Naive thymus-derived CD8-positive, alpha-beta T cell (primary cell): ENCODE measurements at regions not wholly inside any gene's neighbourhood (a gene's known extent, or its start where the extent isn't known, plus 50 kb on each side); places are given as distances from the start of the nearest gene placed in this dataset.

Experiments used
- ATAC-seq, 2 donors: fragments of 150-1000 bp; cut with Tn5 transposase in 1 of 2; sonication (Bioruptor Pico), chemical (Tn5 transposase) in 1 of 2; 1 replicate in 1 of 2; 2 replicates in 1 of 2; pipeline ENCODE4 v1.10.0; 2021; ENCODE audit warnings: mild to moderate bottlenecking in 2 of 2, moderate library complexity in 2 of 2
- POLR2A ChIA-PET: fragments of 350-600 bp; sonication (Branson Sonifier 250); formaldehyde crosslinking; loops from one replicate; lab custom pipeline; 2021; ENCODE audit warnings: antibody characterized with exemption; lab: Charles Lee
- DNase-seq, 10 donors: peaks; one replicate each; pipeline versions ENCODE4 v3.0.0 to v3.0.0-alpha.2; 2020 to 2022
- H3K27ac Mint-ChIP-seq, 10 donors: one replicate each; pipeline ENCODE4 v1.8.0; 2020 to 2022; ENCODE audit warnings: mild to moderate bottlenecking in 10 of 10, mixed read lengths in 10 of 10, moderate library complexity in 4 of 10, inconsistent platforms in 1 of 10
- H3K27me3 Mint-ChIP-seq, 5 donors: one replicate each; pipeline ENCODE4 v1.8.0; 2021 to 2022; ENCODE audit warnings: mixed read lengths in 5 of 5
- H3K36me3 Mint-ChIP-seq, 3 donors: one replicate each; pipeline ENCODE4 v1.8.0; 2020 to 2022; ENCODE audit warnings: mixed read lengths in 3 of 3, mild to moderate bottlenecking in 2 of 3, inconsistent platforms in 1 of 3
- H3K4me1 Mint-ChIP-seq, 4 donors: one replicate each; pipeline ENCODE4 v1.8.0; 2021 to 2022; ENCODE audit warnings: mixed read lengths in 4 of 4
- H3K4me3 Mint-ChIP-seq, 10 donors: one replicate each; pipeline ENCODE4 v1.8.0; 2020 to 2022; ENCODE audit warnings: mild to moderate bottlenecking in 10 of 10, mixed read lengths in 10 of 10, moderate library complexity in 6 of 10, inconsistent platforms in 1 of 10
- H3K9me3 Mint-ChIP-seq, 9 donors: one replicate each; pipeline ENCODE4 v1.8.0; 2020 to 2022; ENCODE audit warnings: mixed read lengths in 9 of 9, mild to moderate bottlenecking in 3 of 9, inconsistent platforms in 1 of 9, moderate library complexity in 1 of 9

GRCh38 chr11:27287205-27287604, 75.8 kb downstream of the CCDC34 start:
- no peak overlapping the region for H3K27ac Mint-ChIP-seq
- H3K4me3 Mint-ChIP-seq, result no peak overlapping the region
- POLR2A ChIA-PET, result no interaction called here
- peaks cover 0 to 12% (median 7%) of the 10 kb centered on the region in 5 donors for H3K27me3 Mint-ChIP-seq
- peaks cover 10 to 26% (median 20%) of the 10 kb centered on the region in 9 donors for H3K9me3 Mint-ChIP-seq
- ATAC-seq (no peak), DNase-seq (no peak)
- peaks cover 0 to 22% (median 0%) of the 10 kb centered on the region in 3 donors for H3K36me3 Mint-ChIP-seq
- no peaks in the 10 kb centered on the region for H3K4me1 Mint-ChIP-seq

- POLR2A ChIA-PET, result no interaction called here
- no peak for DNase-seq
- Mint-ChIP-seq H3K4me1 (no peaks in the 10 kb centered on the region), H3K4me3 (no peak overlapping the region), H3K9me3 (peaks cover 0 to 12% (median 8%) of the 10 kb centered on the region in 9 donors), H3K36me3 (peaks cover 0 to 10% (median 0%) of the 10 kb centered on the region in 3 donors), H3K27ac (no peak overlapping the region), H3K27me3 (peaks cover 0 to 12% (median 4%) of the 10 kb centered on the region in 5 donors)
- ATAC-seq, result no peak
These were observed 77.3 kb downstream of the CCDC34 start for GRCh38 chr11:27285761-27286160.

DNA sequence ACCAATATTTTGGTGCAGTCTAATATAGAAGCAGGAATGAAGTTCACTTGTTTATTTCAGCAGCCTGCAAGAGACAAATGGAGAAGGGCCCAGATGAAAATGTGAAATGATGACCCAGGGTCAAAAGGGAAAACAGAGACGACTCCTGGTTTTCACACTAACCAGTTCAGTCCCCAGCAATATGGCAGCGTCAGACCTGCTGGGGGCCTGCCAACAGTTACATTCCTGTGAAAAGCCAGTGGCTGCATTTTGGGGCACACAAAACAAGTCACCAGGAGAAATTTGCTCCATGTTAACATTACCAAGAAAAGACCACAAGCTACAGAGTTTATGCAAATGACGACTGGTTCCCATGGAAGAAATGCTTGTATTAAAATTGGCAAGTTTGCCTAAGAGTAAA, 80.2 kb downstream of the CCDC34 start:
- Mint-ChIP-seq H3K9me3 (no peaks in the 10 kb centered on the region), H3K4me3 (no peak overlapping the region), H3K4me1 (no peaks in the 10 kb centered on the region), H3K27me3 (peaks cover 1 to 19% (median 4%) of the 10 kb centered on the region in 5 donors), H3K36me3 (no peaks in the 10 kb centered on the region), H3K27ac (no peak overlapping the region)
- no peak for DNase-seq
- ATAC-seq, result no peak
- POLR2A ChIA-PET, result no interaction called here

GRCh38 chr11:27281740-27282590, 81.0 kb downstream of the CCDC34 start:
- Mint-ChIP-seq H3K27ac (no peak overlapping the region), H3K9me3 (peaks cover 0 to 2% (median 0%) of the 10 kb centered on the region in 9 donors), H3K4me3 (no peak overlapping the region), H3K27me3 (peaks cover 3 to 28% (median 6%) of the 10 kb centered on the region in 5 donors), H3K4me1 (no peaks in the 10 kb centered on the region), H3K36me3 (no peaks in the 10 kb centered on the region)
- no peak for DNase-seq
- ATAC-seq, result no peak
- POLR2A ChIA-PET, result no interaction called here

DNA sequence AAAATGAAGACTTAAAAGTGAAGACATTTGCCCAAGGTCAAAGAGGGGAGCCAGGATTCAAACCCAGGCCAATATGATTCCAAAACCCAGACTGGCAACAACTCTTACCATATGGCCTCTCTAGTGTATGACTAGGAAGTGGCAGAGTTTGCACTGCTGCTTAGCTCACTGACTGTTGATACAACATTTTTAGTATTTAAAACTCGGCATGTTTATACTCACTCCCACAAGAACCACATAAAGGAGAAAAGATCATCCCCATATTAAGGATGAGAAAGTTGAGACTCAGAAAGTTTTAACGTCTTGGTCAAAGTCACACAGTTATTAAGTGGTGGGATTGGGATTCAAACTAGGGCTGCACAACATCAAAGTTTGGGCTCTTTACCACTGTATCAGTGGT, 81.7 kb downstream of the CCDC34 start:
- POLR2A ChIA-PET, result no interaction called here
- H3K4me3 Mint-ChIP-seq, result no peak overlapping the region
- H3K4me1 Mint-ChIP-seq, result no peaks in the 10 kb centered on the region
- DNase-seq, result no peak
- no peak overlapping the region for H3K27ac Mint-ChIP-seq
- H3K9me3 Mint-ChIP-seq, result peaks cover 0 to 2% (median 0%) of the 10 kb centered on the region in 9 donors
- no peaks in the 10 kb centered on the region for H3K36me3 Mint-ChIP-seq
- no peak for ATAC-seq
- H3K27me3 Mint-ChIP-seq, result peaks cover 3 to 29% (median 6%) of the 10 kb centered on the region in 5 donors

GRCh38 chr11:27280140-27280539, 82.9 kb downstream of the CCDC34 start:
- POLR2A ChIA-PET, result no interaction called here
- Mint-ChIP-seq H3K4me1 (no peaks in the 10 kb centered on the region), H3K27me3 (peaks cover 3 to 32% (median 8%) of the 10 kb centered on the region in 5 donors), H3K9me3 (peaks cover 0 to 2% (median 0%) of the 10 kb centered on the region in 9 donors), H3K4me3 (no peak overlapping the region), H3K27ac (no peak overlapping the region), H3K36me3 (no peaks in the 10 kb centered on the region)
- DNase-seq, result no peak
- ATAC-seq, result no peak

DNA sequence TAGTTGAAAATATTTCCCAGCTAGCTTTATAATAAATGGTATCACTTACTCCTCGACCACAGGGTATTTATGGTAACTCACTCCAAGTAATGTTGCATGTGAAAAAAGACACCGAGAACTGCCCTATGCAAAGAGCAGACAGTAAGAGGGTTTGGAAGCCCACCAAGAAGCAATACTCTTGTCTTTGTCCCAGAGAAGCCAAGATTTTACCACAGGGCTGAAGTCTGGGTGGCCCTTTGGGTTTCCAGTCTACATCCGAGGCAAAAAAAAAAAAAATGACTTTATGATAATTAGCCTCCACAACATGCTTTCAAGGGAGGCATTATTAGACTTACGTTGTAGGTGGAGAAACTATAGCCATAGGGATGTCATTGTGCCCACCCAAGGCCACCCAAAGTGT, 83.6 kb downstream of the CCDC34 start:
- Mint-ChIP-seq H3K27me3 (peaks cover 4 to 38% (median 13%) of the 10 kb centered on the region in 5 donors), H3K36me3 (no peaks in the 10 kb centered on the region), H3K4me1 (no peaks in the 10 kb centered on the region), H3K27ac (no peak overlapping the region), H3K4me3 (no peak overlapping the region), H3K9me3 (peaks cover 0 to 2% (median 0%) of the 10 kb centered on the region in 9 donors)
- no peak for ATAC-seq
- POLR2A ChIA-PET, result no interaction called here
- DNase-seq, result no peak

GRCh38 chr11:27277843-27278242, 85.2 kb downstream of the CCDC34 start:
- no peak overlapping the region for H3K4me3 Mint-ChIP-seq
- peaks cover 0 to 6% (median 3%) of the 10 kb centered on the region in 9 donors for H3K9me3 Mint-ChIP-seq
- POLR2A ChIA-PET, result no interaction called here
- H3K4me1 Mint-ChIP-seq, result no peaks in the 10 kb centered on the region
- H3K27ac Mint-ChIP-seq, result no peak overlapping the region
- ATAC-seq, result no peak
- peaks cover 4 to 38% (median 13%) of the 10 kb centered on the region in 5 donors for H3K27me3 Mint-ChIP-seq
- H3K36me3 Mint-ChIP-seq, result no peaks in the 10 kb centered on the region
- DNase-seq, result no peak

GRCh38 chr11:27276141-27276540, 86.9 kb downstream of the CCDC34 start:
- peaks cover 6 to 38% (median 13%) of the 10 kb centered on the region in 5 donors for H3K27me3 Mint-ChIP-seq
- DNase-seq (no peak), ATAC-seq (no peak)
- no peaks in the 10 kb centered on the region for H3K4me1 Mint-ChIP-seq
- peaks cover 0 to 21% (median 12%) of the 10 kb centered on the region in 9 donors for H3K9me3 Mint-ChIP-seq
- no peak overlapping the region for H3K4me3 Mint-ChIP-seq
- peaks cover 0 to 8% (median 0%) of the 10 kb centered on the region in 3 donors for H3K36me3 Mint-ChIP-seq
- no peak overlapping the region for H3K27ac Mint-ChIP-seq
- POLR2A ChIA-PET, result no interaction called here

GRCh38 chr11:27274854-27275395, 88.1 kb downstream of the CCDC34 start:
- POLR2A ChIA-PET, result no interaction called here
- DNase-seq (no peak), ATAC-seq (no peak)
- Mint-ChIP-seq H3K4me3 (no peak overlapping the region), H3K36me3 (peaks cover 0 to 12% (median 0%) of the 10 kb centered on the region in 3 donors), H3K9me3 (peaks cover 2 to 31% (median 13%) of the 10 kb centered on the region in 9 donors), H3K4me1 (no peaks in the 10 kb centered on the region), H3K27ac (no peak overlapping the region), H3K27me3 (peaks cover 4 to 35% (median 11%) of the 10 kb centered on the region in 5 donors)

GRCh38 chr11:27266125-27266524, 96.9 kb downstream of the CCDC34 start:
- H3K36me3 Mint-ChIP-seq, result peaks cover 0 to 3% (median 0%) of the 10 kb centered on the region in 3 donors
- H3K27ac Mint-ChIP-seq, result no peak overlapping the region
- H3K9me3 Mint-ChIP-seq, result peaks cover 3 to 24% (median 11%) of the 10 kb centered on the region in 9 donors
- no peaks in the 10 kb centered on the region for H3K4me1 Mint-ChIP-seq
- POLR2A ChIA-PET, result no interaction called here
- H3K4me3 Mint-ChIP-seq, result no peak overlapping the region
- ATAC-seq (no peak), DNase-seq (no peak)
- H3K27me3 Mint-ChIP-seq, result peaks cover 0 to 12% (median 1%) of the 10 kb centered on the region in 5 donors

DNA sequence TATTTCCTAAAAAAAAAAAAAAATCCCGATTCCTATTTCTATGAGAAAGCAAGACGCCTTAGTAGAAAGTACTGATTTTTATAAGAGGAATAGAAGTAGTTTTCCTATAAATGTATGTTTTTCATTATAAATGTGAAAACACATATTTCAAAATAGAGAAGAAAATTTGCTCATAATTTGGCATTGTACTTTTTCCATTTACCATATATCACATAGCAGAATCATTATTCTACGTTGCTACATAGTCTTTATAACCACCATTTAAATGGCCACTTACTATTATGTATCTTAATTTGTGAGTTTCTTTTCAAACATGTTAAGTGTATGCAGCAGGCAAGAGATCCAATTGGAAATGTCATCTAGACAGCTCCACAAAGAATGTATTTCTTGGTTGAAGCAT, 99.0 kb downstream of the CCDC34 start:
- Mint-ChIP-seq H3K27me3 (peaks cover 0 to 12% (median 3%) of the 10 kb centered on the region in 5 donors), H3K9me3 (peaks cover 0 to 7% (median under 1%) of the 10 kb centered on the region in 9 donors), H3K27ac (no peak overlapping the region), H3K4me3 (no peak overlapping the region), H3K36me3 (no peaks in the 10 kb centered on the region), H3K4me1 (no peaks in the 10 kb centered on the region)
- DNase-seq (no peak), ATAC-seq (no peak)
- POLR2A ChIA-PET, result no interaction called here

DNA sequence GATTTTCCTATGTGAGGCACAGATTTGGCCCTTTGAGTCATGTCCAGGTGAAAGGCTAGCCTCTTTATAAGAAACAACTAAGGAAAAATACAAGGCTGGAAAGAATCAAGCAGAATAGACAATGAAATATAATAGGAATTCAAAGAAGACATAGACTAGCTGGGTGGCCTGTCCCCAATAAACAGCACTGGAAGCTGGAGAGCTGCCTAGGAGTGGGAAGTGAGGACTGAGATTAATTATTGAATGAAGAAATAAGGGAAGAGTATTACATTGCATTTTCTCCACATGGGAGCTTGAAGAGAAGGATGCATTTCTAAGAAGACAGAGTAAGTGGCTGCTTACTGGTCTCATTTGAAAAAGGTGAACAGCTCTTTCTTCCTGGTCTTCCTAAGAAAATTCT, 100.0 kb downstream of the CCDC34 start:
- H3K36me3 Mint-ChIP-seq, result no peaks in the 10 kb centered on the region
- no peak overlapping the region for H3K4me3 Mint-ChIP-seq
- no peaks in the 10 kb centered on the region for H3K4me1 Mint-ChIP-seq
- no peak overlapping the region for H3K27ac Mint-ChIP-seq
- POLR2A ChIA-PET, result no interaction called here
- H3K9me3 Mint-ChIP-seq, result peaks cover 0 to 5% (median 0%) of the 10 kb centered on the region in 9 donors
- DNase-seq, result no peak
- no peak for ATAC-seq
- peaks cover 0 to 12% (median 5%) of the 10 kb centered on the region in 5 donors for H3K27me3 Mint-ChIP-seq
